CD8-positive, alpha-beta memory T cell (primary cell): ENCODE measurements at regions not wholly inside any gene's neighbourhood (a gene's known extent, or its start where the extent isn't known, plus 50 kb on each side); places are given as distances from the start of the nearest gene placed in this dataset.

Experiments used
- CTCF ChIA-PET: fragments of 350-600 bp; sonication (Branson Sonifier 250); formaldehyde crosslinking; loops from one replicate; lab custom pipeline; 2021; ENCODE audit warnings: antibody characterized with exemption; lab: Charles Lee
- POLR2A ChIA-PET: fragments of 350-600 bp; sonication (Branson Sonifier 250); formaldehyde crosslinking; loops from one replicate; lab custom pipeline; 2021; ENCODE audit warnings: antibody characterized with exemption; lab: Charles Lee
- DNase-seq, 5 donors: peaks; one replicate each; pipeline versions ENCODE4 v3.0.0 to v3.0.0-alpha.2; 2020 to 2022; ENCODE audit warnings: mixed read lengths in 1 of 5
- H3K27ac ChIP-seq: one replicate; pipeline ENCODE4 v1.7.0; 2013; ENCODE audit warnings: low read depth, mild to moderate bottlenecking, low read length, moderate library complexity
- H3K27me3 ChIP-seq: 2 replicates; pipeline ENCODE4 v1.7.0; 2013; ENCODE audit warnings: low read length, mild to moderate bottlenecking; ENCODE audit not compliant: insufficient read depth, poor library complexity, severe bottlenecking
- H3K36me3 ChIP-seq: 2 replicates; pipeline ENCODE4 v1.7.0; 2013; ENCODE audit warnings: mild to moderate bottlenecking, low read length, moderate library complexity; ENCODE audit not compliant: insufficient read depth
- H3K4me1 ChIP-seq: 2 replicates; pipeline ENCODE4 v1.7.0; 2013; ENCODE audit warnings: mild to moderate bottlenecking, low read length, moderate library complexity; ENCODE audit not compliant: insufficient read depth
- H3K4me3 ChIP-seq: 2 replicates; pipeline ENCODE4 v1.7.0; 2013; ENCODE audit warnings: mild to moderate bottlenecking, low read length
- H3K9me3 ChIP-seq: 2 replicates; pipeline ENCODE4 v1.7.0; 2013; ENCODE audit warnings: mild to moderate bottlenecking, low read length
- H3K27ac Mint-ChIP-seq, 8 donors: one replicate each; pipeline ENCODE4 v1.8.0; 2020 to 2021; ENCODE audit warnings: mixed read lengths in 8 of 8, mild to moderate bottlenecking in 6 of 8, inconsistent platforms in 3 of 8, moderate library complexity in 3 of 8
- H3K27me3 Mint-ChIP-seq, 2 donors: one replicate each; pipeline ENCODE4 v1.8.0; 2020 to 2021; ENCODE audit warnings: mixed read lengths in 2 of 2, mild to moderate bottlenecking in 1 of 2, moderate library complexity in 1 of 2
- H3K36me3 Mint-ChIP-seq, 3 donors: one replicate each; pipeline ENCODE4 v1.8.0; 2020 to 2021; ENCODE audit warnings: mixed read lengths in 3 of 3, inconsistent platforms in 1 of 3, mild to moderate bottlenecking in 1 of 3
- H3K4me1 Mint-ChIP-seq, 3 donors: one replicate each; pipeline ENCODE4 v1.8.0; 2020 to 2021; ENCODE audit warnings: mixed read lengths in 3 of 3, inconsistent platforms in 1 of 3, mild to moderate bottlenecking in 1 of 3
- H3K4me3 Mint-ChIP-seq, 7 donors: one replicate each; pipeline ENCODE4 v1.8.0; 2020 to 2021; ENCODE audit warnings: mixed read lengths in 7 of 7, mild to moderate bottlenecking in 6 of 7, moderate library complexity in 4 of 7, inconsistent platforms in 2 of 7
- H3K9me3 Mint-ChIP-seq, 5 donors: one replicate each; pipeline ENCODE4 v1.8.0; 2020 to 2022; ENCODE audit warnings: mixed read lengths in 5 of 5, mild to moderate bottlenecking in 3 of 5, moderate library complexity in 2 of 5, inconsistent platforms in 1 of 5

GRCh38 chr5:135234666-135235401 is 164.2 kb downstream of the MACROH2A1 start:
- Mint-ChIP-seq H3K27me3 (peaks cover 3 to 7% of the 10 kb centered on the region in 2 donors), H3K4me1 (no peaks in the 10 kb centered on the region), H3K9me3 (no peaks in the 10 kb centered on the region), H3K4me3 (no peak overlapping the region), H3K27ac (peak overlapping the region in 1 of 8 donors; percentile 39), H3K36me3 (peaks cover 0 to 1% (median 0%) of the 10 kb centered on the region in 3 donors)
- H3K27ac ChIP-seq = no peak overlapping the region
- ChIA-PET CTCF (no interaction called here), POLR2A (no interaction called here)
- no peaks in the 10 kb centered on the region for H3K36me3 ChIP-seq
- no peaks in the 10 kb centered on the region for H3K9me3 ChIP-seq
- no peak overlapping the region for H3K4me3 ChIP-seq
- DNase-seq = no peak
- no peaks in the 10 kb centered on the region for H3K4me1 ChIP-seq
- H3K27me3 ChIP-seq = no peaks in the 10 kb centered on the region

- Histone ChIP-seq H3K27ac (no peak overlapping the region), H3K9me3 (no peaks in the 10 kb centered on the region), H3K4me3 (no peak overlapping the region), H3K27me3 (no peaks in the 10 kb centered on the region), H3K36me3 (no peaks in the 10 kb centered on the region), H3K4me1 (no peaks in the 10 kb centered on the region)
- no peaks in the 10 kb centered on the region for H3K9me3 Mint-ChIP-seq
- no peaks in the 10 kb centered on the region for H3K4me1 Mint-ChIP-seq
- peaks cover 0 to 1% (median 0%) of the 10 kb centered on the region in 3 donors for H3K36me3 Mint-ChIP-seq
- CTCF ChIA-PET = no interaction called here
- POLR2A ChIA-PET = no interaction called here
- no peak overlapping the region for H3K4me3 Mint-ChIP-seq
- H3K27ac Mint-ChIP-seq = no peak overlapping the region
- peaks cover 3 to 7% of the 10 kb centered on the region in 2 donors for H3K27me3 Mint-ChIP-seq
- no peak for DNase-seq
Observed at GRCh38 chr5:135234242-135234641, 164.8 kb downstream of the MACROH2A1 start.

GRCh38 chr5:135233477-135233876 is 165.6 kb downstream of the MACROH2A1 start:
- Mint-ChIP-seq H3K4me1 (no peaks in the 10 kb centered on the region), H3K9me3 (no peaks in the 10 kb centered on the region), H3K27ac (no peak overlapping the region), H3K36me3 (peaks cover 0 to 1% (median 0%) of the 10 kb centered on the region in 3 donors), H3K27me3 (peaks cover 3 to 7% of the 10 kb centered on the region in 2 donors), H3K4me3 (no peak overlapping the region)
- Histone ChIP-seq H3K27me3 (no peaks in the 10 kb centered on the region), H3K9me3 (no peaks in the 10 kb centered on the region), H3K36me3 (no peaks in the 10 kb centered on the region), H3K4me1 (no peaks in the 10 kb centered on the region), H3K4me3 (no peak overlapping the region), H3K27ac (no peak overlapping the region)
- ChIA-PET CTCF (no interaction called here), POLR2A (no interaction called here)
- DNase-seq = no peak

GRCh38 chr5:135232958-135233357 is 166.1 kb downstream of the MACROH2A1 start:
- H3K36me3 ChIP-seq = no peaks in the 10 kb centered on the region
- Mint-ChIP-seq H3K4me1 (no peaks in the 10 kb centered on the region), H3K9me3 (no peaks in the 10 kb centered on the region), H3K27me3 (peaks cover 3 to 7% of the 10 kb centered on the region in 2 donors), H3K27ac (no peak overlapping the region), H3K4me3 (no peak overlapping the region), H3K36me3 (peaks cover 0 to under 1% (median 0%) of the 10 kb centered on the region in 3 donors)
- POLR2A ChIA-PET = no interaction called here
- no peaks in the 10 kb centered on the region for H3K27me3 ChIP-seq
- H3K9me3 ChIP-seq = no peaks in the 10 kb centered on the region
- DNase-seq = no peak
- no peak overlapping the region for H3K4me3 ChIP-seq
- no peak overlapping the region for H3K27ac ChIP-seq
- CTCF ChIA-PET = no interaction called here
- no peaks in the 10 kb centered on the region for H3K4me1 ChIP-seq

DNA sequence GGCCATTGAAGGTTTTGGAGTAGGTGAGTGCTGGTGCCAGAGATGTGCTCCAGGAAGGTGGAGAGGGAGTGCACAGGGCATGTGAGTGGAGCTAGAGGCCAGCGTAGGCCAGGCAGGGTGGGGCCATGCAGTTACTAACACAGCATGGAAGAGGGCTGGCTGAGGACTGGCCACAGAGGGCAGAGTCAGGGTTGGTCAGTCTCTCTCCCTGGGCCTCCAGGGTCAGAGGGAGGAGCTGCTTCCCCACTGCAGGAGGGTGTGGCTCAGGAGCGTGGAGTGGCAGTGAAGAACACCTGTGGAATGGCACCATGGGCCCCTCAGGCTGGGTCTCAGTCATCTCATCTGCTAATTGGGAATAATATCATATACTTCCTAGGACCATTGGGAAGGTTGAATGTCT is 167.7 kb downstream of the MACROH2A1 start:
- H3K27me3 ChIP-seq = no peaks in the 10 kb centered on the region
- H3K4me1 ChIP-seq = no peaks in the 10 kb centered on the region
- H3K36me3 Mint-ChIP-seq = no peaks in the 10 kb centered on the region
- H3K4me3 Mint-ChIP-seq = no peak overlapping the region
- POLR2A ChIA-PET = no interaction called here
- no peak overlapping the region for H3K27ac Mint-ChIP-seq
- no peaks in the 10 kb centered on the region for H3K4me1 Mint-ChIP-seq
- no peaks in the 10 kb centered on the region for H3K36me3 ChIP-seq
- no peak overlapping the region for H3K4me3 ChIP-seq
- H3K27me3 Mint-ChIP-seq = peaks cover 3 to 8% of the 10 kb centered on the region in 2 donors
- H3K27ac ChIP-seq = no peak overlapping the region
- DNase-seq = no peak
- CTCF ChIA-PET = no interaction called here
- H3K9me3 Mint-ChIP-seq = no peaks in the 10 kb centered on the region
- no peaks in the 10 kb centered on the region for H3K9me3 ChIP-seq

- Mint-ChIP-seq H3K27me3 (peaks cover 2 to 11% of the 10 kb centered on the region in 2 donors), H3K4me1 (no peaks in the 10 kb centered on the region), H3K4me3 (no peak overlapping the region), H3K36me3 (no peaks in the 10 kb centered on the region), H3K9me3 (no peaks in the 10 kb centered on the region), H3K27ac (no peak overlapping the region)
- H3K27ac ChIP-seq = no peak overlapping the region
- no peaks in the 10 kb centered on the region for H3K4me1 ChIP-seq
- no peaks in the 10 kb centered on the region for H3K27me3 ChIP-seq
- CTCF ChIA-PET = no interaction called here
- POLR2A ChIA-PET = no interaction called here
- H3K4me3 ChIP-seq = no peak overlapping the region
- no peaks in the 10 kb centered on the region for H3K9me3 ChIP-seq
- no peaks in the 10 kb centered on the region for H3K36me3 ChIP-seq
- DNase-seq = no peak
Observed at GRCh38 chr5:135230251-135230925, 168.6 kb downstream of the MACROH2A1 start.

DNA sequence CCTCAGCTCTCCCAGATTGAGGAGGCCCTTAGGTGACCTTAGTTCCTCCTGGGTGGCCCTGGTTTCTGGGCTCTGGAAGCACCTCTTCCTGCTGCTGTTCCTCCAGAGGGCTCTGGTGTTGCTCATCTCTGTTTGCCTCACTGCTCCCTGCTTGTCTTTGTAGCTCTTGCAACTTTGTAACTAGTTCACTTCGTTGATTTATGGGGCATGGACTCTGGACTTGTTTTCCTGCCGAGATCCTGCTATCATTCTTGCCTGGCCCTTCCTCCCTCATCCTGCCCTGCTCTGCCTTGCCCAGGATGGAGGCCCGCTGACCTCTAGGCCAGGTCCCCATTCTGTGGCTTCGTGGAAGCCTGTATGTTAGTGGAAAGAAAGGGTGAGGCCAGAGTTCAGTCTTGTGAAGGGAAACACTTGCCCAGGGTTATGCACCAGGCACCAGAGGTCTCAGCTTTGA is 169.3 kb downstream of the MACROH2A1 start:
- Histone ChIP-seq H3K27me3 (no peaks in the 10 kb centered on the region), H3K36me3 (no peaks in the 10 kb centered on the region), H3K9me3 (no peaks in the 10 kb centered on the region), H3K27ac (no peak overlapping the region), H3K4me1 (no peaks in the 10 kb centered on the region), H3K4me3 (no peak overlapping the region)
- Mint-ChIP-seq H3K4me1 (no peaks in the 10 kb centered on the region), H3K4me3 (no peak overlapping the region), H3K27ac (no peak overlapping the region), H3K9me3 (no peaks in the 10 kb centered on the region), H3K36me3 (no peaks in the 10 kb centered on the region), H3K27me3 (peaks cover 2 to 18% of the 10 kb centered on the region in 2 donors)
- CTCF ChIA-PET = no interaction called here
- POLR2A ChIA-PET = no interaction called here
- DNase-seq = no peak

DNA sequence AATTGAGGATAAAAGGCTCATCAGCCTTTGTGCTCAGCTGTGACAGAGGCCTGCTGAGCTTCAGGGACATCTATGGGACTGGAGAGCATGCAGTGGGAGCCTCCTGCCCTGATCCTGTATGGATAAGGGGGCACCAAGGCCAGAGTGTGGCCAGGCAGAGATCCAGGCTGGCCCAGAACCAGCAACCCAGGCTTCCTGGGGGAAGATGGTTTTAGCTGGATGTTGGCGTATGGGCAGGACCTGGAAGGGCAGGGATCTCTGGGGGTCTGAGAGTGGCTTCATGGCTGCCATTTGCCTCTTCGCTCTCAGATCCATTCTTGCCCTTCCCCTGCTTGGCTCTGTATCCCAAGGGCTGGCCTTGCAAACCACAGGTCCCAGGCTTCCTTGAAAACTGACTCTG is 169.9 kb downstream of the MACROH2A1 start:
- Mint-ChIP-seq H3K27ac (no peak overlapping the region), H3K27me3 (peaks cover 2 to 20% of the 10 kb centered on the region in 2 donors), H3K4me1 (no peaks in the 10 kb centered on the region), H3K36me3 (no peaks in the 10 kb centered on the region), H3K9me3 (no peaks in the 10 kb centered on the region), H3K4me3 (no peak overlapping the region)
- Histone ChIP-seq H3K27me3 (no peaks in the 10 kb centered on the region), H3K4me1 (no peaks in the 10 kb centered on the region), H3K9me3 (no peaks in the 10 kb centered on the region), H3K27ac (no peak overlapping the region), H3K4me3 (no peak overlapping the region), H3K36me3 (no peaks in the 10 kb centered on the region)
- DNase-seq = peak in 1 of 5 donors; percentile 7
- ChIA-PET POLR2A (no interaction called here), CTCF (no interaction called here)
